ENCODE measurements at regions not wholly inside any gene's neighbourhood (a gene's known extent, or its start where the extent isn't known, plus 50 kb on each side); places are given as distances from the start of the nearest gene placed in this dataset.

DNA sequence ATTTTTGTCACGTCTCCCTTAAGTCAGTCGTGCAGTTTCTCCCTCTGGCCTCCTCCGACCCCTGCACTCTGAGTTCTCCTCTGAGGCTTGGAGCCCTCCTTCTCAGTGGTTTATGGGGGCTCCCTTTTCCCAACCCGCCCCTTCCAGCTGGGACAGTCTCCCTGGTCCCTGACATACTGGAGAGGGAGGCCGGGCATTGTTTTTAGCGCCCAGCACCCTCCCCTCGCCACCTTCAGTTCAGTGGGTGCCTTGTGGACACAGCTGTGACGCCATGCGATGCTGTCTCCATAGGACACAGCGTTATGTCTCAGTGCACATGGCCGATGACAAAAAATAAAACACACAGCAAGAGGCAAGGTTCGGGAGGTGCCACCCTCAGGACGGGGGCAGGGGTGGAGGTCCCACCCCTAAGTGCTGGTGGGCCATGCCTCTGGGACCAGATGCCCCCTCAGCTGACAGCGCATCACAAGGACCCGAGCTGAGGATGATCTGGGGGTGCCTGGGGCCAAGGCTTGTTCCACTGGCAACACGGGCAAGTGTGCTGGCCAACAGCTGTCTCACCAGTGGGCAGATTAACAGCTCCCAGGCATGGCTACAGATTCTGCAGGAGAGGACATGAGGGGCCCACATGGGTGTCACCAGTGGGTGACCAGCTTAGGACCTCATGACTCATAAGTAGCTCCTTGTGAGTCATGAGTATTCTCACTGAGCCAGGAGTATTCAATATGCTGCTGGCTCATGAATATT is 81.6 kb downstream of the PLXNA1 start:
- peaks cover 0 to 3% (median 1%) of the 10 kb centered on the region in 4 donors for H3K27me3 ChIP-seq (ENCODE audit: control insufficient read depth in 4 of 4, insufficient read depth in 4 of 4, low read length in 3 of 4)
- no peak overlapping the region for H3K27ac ChIP-seq (ENCODE audit: low read depth in 1 of 2, low read length in 2 of 2)
- H3K4me3 ChIP-seq (ENCODE audit: low read depth in 1 of 3, low read length in 3 of 3), result no peak overlapping the region
- TF ChIP-seq CTCF (IDR thresholded peaks at IDR 0.05; ENCODE audit: low read depth, low read length, missing input control), result no peak
- TF ChIP-seq FOXA2 (IDR thresholded peaks at IDR 0.05), result no peak
- TF ChIP-seq, protein P1, sequence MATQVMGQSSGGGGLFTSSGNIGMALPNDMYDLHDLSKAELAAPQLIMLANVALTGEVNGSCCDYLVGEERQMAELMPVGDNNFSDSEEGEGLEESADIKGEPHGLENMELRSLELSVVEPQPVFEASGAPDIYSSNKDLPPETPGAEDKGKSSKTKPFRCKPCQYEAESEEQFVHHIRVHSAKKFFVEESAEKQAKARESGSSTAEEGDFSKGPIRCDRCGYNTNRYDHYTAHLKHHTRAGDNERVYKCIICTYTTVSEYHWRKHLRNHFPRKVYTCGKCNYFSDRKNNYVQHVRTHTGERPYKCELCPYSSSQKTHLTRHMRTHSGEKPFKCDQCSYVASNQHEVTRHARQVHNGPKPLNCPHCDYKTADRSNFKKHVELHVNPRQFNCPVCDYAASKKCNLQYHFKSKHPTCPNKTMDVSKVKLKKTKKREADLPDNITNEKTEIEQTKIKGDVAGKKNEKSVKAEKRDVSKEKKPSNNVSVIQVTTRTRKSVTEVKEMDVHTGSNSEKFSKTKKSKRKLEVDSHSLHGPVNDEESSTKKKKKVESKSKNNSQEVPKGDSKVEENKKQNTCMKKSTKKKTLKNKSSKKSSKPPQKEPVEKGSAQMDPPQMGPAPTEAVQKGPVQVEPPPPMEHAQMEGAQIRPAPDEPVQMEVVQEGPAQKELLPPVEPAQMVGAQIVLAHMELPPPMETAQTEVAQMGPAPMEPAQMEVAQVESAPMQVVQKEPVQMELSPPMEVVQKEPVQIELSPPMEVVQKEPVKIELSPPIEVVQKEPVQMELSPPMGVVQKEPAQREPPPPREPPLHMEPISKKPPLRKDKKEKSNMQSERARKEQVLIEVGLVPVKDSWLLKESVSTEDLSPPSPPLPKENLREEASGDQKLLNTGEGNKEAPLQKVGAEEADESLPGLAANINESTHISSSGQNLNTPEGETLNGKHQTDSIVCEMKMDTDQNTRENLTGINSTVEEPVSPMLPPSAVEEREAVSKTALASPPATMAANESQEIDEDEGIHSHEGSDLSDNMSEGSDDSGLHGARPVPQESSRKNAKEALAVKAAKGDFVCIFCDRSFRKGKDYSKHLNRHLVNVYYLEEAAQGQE (IDR thresholded peaks at IDR 0.05), result no peak
- no peaks in the 10 kb centered on the region for H3K36me3 ChIP-seq (ENCODE audit: control insufficient read depth in 4 of 4, insufficient read depth in 3 of 4, low read depth in 1 of 4, low read length in 3 of 4)
- H3K9me3 ChIP-seq (ENCODE audit: control insufficient read depth in 4 of 4, low read length in 3 of 4), result peaks cover 0 to 2% (median under 1%) of the 10 kb centered on the region in 4 donors
- 88% methylated on average over 16 of the region's 16 CpGs for WGBS
- no peak overlapping the region for H3K9ac ChIP-seq (ENCODE audit: low read depth in 1 of 2, low read length in 2 of 2)
- no peaks in the 10 kb centered on the region for H3K4me1 ChIP-seq (ENCODE audit: control insufficient read depth in 4 of 4, insufficient read depth in 4 of 4, low read length in 3 of 4)
- DNase-seq (ENCODE audit: low spot score), result no peak

DNA sequence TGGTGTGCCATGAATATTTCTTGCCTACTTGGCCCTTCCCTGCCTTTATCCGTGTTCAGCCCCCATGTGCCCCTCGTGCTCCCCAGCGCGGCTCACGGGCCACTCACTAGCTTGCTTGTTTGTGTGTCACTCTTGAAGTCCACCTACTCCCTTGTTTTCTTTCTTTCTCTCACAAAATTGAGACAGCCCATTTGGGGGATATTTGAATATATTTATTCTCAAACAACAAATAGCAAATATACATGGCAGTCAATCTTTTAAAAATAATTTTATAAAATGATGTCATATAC is 82.2 kb downstream of the PLXNA1 start:
- Histone ChIP-seq H3K4me1 (ENCODE audit: control insufficient read depth in 4 of 4, insufficient read depth in 4 of 4, low read length in 3 of 4) (no peaks in the 10 kb centered on the region), H3K27ac (ENCODE audit: low read depth in 1 of 2, low read length in 2 of 2) (no peak overlapping the region), H3K9ac (ENCODE audit: low read depth in 1 of 2, low read length in 2 of 2) (no peak overlapping the region), H3K36me3 (ENCODE audit: control insufficient read depth in 4 of 4, insufficient read depth in 3 of 4, low read depth in 1 of 4, low read length in 3 of 4) (no peaks in the 10 kb centered on the region), H3K4me3 (ENCODE audit: low read depth in 1 of 3, low read length in 3 of 3) (no peak overlapping the region), H3K9me3 (ENCODE audit: control insufficient read depth in 4 of 4, low read length in 3 of 4) (no peaks in the 10 kb centered on the region), H3K27me3 (ENCODE audit: control insufficient read depth in 4 of 4, insufficient read depth in 4 of 4, low read length in 3 of 4) (peaks cover 0 to 3% (median 1%) of the 10 kb centered on the region in 4 donors)
- no peak for DNase-seq (ENCODE audit: low spot score)
- TF ChIP-seq TAF1 (conservative IDR thresholded peaks at IDR 0.05) (no peak), YY1 (IDR thresholded peaks at IDR 0.05) (no peak), EGR1 (IDR thresholded peaks at IDR 0.05; ENCODE audit: low read depth in 2 of 2) (no peak), HNF4A (conservative IDR thresholded peaks at IDR 0.05) (no peak), FOXA2 (IDR thresholded peaks at IDR 0.05) (no peak), RXRA (IDR thresholded peaks at IDR 0.05) (no peak)
- TF ChIP-seq, protein P2, sequence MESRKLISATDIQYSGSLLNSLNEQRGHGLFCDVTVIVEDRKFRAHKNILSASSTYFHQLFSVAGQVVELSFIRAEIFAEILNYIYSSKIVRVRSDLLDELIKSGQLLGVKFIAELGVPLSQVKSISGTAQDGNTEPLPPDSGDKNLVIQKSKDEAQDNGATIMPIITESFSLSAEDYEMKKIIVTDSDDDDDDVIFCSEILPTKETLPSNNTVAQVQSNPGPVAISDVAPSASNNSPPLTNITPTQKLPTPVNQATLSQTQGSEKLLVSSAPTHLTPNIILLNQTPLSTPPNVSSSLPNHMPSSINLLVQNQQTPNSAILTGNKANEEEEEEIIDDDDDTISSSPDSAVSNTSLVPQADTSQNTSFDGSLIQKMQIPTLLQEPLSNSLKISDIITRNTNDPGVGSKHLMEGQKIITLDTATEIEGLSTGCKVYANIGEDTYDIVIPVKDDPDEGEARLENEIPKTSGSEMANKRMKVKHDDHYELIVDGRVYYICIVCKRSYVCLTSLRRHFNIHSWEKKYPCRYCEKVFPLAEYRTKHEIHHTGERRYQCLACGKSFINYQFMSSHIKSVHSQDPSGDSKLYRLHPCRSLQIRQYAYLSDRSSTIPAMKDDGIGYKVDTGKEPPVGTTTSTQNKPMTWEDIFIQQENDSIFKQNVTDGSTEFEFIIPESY (IDR thresholded peaks at IDR 0.05), result no peak
- TF ChIP-seq, protein P1 (IDR thresholded peaks at IDR 0.05), result no peak
- 84% methylated on average over 5 of the region's 5 CpGs for WGBS
